ENCODE measurements at regions not wholly inside any gene's neighbourhood (a gene's known extent, or its start where the extent isn't known, plus 50 kb on each side); places are given as distances from the start of the nearest gene placed in this dataset.

DNA sequence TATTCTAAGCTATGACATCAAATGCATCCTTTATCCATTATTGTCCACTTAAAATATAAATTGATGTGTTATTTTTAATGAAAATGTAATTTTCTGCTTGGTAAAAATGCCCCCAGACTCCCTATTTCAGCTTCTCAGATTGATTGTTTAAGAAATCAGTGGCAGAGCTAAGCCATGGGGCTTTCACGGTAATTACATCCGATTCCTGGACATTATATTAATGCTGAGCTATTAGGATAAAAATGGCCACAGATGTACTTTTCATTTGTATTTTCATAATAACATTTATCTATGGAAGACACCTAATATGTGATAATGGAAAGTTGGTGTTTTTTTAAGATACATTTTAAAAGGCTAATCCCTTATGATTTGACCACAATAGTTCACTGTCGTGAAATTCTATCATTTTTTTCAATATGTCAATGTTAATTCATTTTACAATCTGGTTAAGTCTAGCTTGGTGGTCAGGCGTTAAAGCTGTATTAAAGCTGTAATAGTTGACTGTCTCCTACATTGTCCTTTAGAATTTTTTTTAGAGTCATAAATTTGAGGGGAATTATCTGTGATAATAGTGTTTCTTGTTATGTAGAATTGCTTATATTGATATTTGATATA, 229.0 kb upstream of the UBE2E3 start:
- TF ChIP-seq, protein P1, sequence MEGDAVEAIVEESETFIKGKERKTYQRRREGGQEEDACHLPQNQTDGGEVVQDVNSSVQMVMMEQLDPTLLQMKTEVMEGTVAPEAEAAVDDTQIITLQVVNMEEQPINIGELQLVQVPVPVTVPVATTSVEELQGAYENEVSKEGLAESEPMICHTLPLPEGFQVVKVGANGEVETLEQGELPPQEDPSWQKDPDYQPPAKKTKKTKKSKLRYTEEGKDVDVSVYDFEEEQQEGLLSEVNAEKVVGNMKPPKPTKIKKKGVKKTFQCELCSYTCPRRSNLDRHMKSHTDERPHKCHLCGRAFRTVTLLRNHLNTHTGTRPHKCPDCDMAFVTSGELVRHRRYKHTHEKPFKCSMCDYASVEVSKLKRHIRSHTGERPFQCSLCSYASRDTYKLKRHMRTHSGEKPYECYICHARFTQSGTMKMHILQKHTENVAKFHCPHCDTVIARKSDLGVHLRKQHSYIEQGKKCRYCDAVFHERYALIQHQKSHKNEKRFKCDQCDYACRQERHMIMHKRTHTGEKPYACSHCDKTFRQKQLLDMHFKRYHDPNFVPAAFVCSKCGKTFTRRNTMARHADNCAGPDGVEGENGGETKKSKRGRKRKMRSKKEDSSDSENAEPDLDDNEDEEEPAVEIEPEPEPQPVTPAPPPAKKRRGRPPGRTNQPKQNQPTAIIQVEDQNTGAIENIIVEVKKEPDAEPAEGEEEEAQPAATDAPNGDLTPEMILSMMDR (IDR thresholded peaks at IDR 0.05): no peak
- no peak for DNase-seq (ENCODE audit: extremely low spot score, unreplicated experiment)

DNA sequence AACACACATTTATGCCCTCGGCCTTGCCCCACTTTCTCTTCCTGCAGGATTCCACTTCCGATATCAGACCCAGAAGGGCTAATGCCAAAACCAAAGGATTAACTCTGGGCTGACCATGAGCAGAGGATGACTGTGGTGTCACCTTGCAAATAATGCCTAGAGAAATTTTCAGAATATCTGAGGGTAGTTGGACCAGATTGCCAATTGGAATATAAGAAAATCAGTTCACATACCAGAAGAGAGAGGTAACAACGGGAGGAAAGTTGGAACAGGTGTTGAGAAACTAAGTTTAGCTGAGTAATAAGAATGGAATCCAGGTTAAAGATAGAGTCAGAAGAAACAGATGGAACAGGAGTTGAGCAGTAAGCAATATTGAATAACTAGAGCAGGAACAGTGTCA, 232.7 kb upstream of the UBE2E3 start:
- Mint-ChIP-seq H3K4me1 (ENCODE audit: unreplicated experiment) (peaks cover 6% of the 10 kb centered on the region), H3K9me3 (ENCODE audit: unreplicated experiment) (no peaks in the 10 kb centered on the region), H3K4me3 (ENCODE audit: unreplicated experiment) (no peak overlapping the region), H3K27ac (ENCODE audit: unreplicated experiment) (no peak overlapping the region), H3K36me3 (ENCODE audit: unreplicated experiment) (no peaks in the 10 kb centered on the region), H3K27me3 (ENCODE audit: unreplicated experiment) (no peaks in the 10 kb centered on the region)
- DNase-seq (ENCODE audit: extremely low spot score, unreplicated experiment): no peak
- TF ChIP-seq, protein P1 (IDR thresholded peaks at IDR 0.05): no peak

More for the DNA sequence above, 229.0 kb upstream of the UBE2E3 start:
- Mint-ChIP-seq H3K27ac (ENCODE audit: unreplicated experiment) (no peak overlapping the region), H3K4me1 (ENCODE audit: unreplicated experiment) (peaks cover 4% of the 10 kb centered on the region), H3K9me3 (ENCODE audit: unreplicated experiment) (no peaks in the 10 kb centered on the region), H3K27me3 (ENCODE audit: unreplicated experiment) (no peaks in the 10 kb centered on the region), H3K4me3 (ENCODE audit: unreplicated experiment) (no peak overlapping the region), H3K36me3 (ENCODE audit: unreplicated experiment) (no peaks in the 10 kb centered on the region)

DNA sequence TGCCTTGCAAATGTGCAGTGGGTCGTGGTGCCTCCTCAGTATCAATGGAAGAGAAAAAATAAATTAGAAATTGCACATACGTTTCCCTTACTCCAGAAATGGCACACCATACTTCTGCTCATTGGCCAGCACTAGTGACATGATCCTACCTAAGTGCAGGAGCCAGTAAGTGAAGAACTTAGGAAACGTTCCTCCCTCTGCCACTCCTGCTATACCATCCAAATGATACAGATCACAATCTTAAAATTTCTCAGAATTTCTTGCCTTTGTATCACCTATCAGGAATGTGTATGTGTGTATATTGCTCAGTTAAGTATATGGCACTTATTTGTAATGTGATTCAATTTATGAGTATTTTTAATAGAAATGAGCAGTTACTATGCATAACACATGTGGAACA, 237.0 kb upstream of the UBE2E3 start:
- no peak for DNase-seq (ENCODE audit: extremely low spot score, unreplicated experiment)
- H3K9me3 Mint-ChIP-seq (ENCODE audit: unreplicated experiment): no peaks in the 10 kb centered on the region
- TF ChIP-seq, protein P1 (IDR thresholded peaks at IDR 0.05): no peak
- peaks cover 12% of the 10 kb centered on the region for H3K4me1 Mint-ChIP-seq (ENCODE audit: unreplicated experiment)
- no peaks in the 10 kb centered on the region for H3K36me3 Mint-ChIP-seq (ENCODE audit: unreplicated experiment)
- no peaks in the 10 kb centered on the region for H3K27me3 Mint-ChIP-seq (ENCODE audit: unreplicated experiment)
- H3K27ac Mint-ChIP-seq (ENCODE audit: unreplicated experiment): no peak overlapping the region
- H3K4me3 Mint-ChIP-seq (ENCODE audit: unreplicated experiment): no peak overlapping the region

DNA sequence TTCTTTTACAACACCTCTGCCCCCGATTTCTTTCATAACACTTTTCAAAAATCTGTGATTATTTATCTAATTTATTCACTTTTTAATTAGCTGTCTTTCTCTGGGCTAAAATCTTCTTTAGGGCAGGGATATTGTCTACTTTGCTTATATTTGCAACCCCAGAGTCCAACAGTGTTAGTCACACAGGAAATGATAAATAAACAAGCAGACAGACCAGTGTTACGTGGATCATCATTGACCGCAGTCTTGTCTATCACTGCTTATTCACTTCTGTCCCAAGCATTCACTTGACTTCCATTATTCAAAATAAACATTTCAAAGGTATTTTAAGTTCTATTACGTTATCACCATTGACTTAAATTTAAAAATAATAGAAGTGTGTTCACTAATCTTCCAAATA, 237.6 kb upstream of the UBE2E3 start:
- Mint-ChIP-seq H3K9me3 (ENCODE audit: unreplicated experiment) (no peaks in the 10 kb centered on the region), H3K4me1 (ENCODE audit: unreplicated experiment) (peaks cover 12% of the 10 kb centered on the region), H3K36me3 (ENCODE audit: unreplicated experiment) (no peaks in the 10 kb centered on the region), H3K4me3 (ENCODE audit: unreplicated experiment) (no peak overlapping the region), H3K27ac (ENCODE audit: unreplicated experiment) (peak overlapping the region; percentile 4), H3K27me3 (ENCODE audit: unreplicated experiment) (no peaks in the 10 kb centered on the region)
- TF ChIP-seq, protein P1 (IDR thresholded peaks at IDR 0.05): no peak
- no peak for DNase-seq (ENCODE audit: extremely low spot score, unreplicated experiment)

DNA sequence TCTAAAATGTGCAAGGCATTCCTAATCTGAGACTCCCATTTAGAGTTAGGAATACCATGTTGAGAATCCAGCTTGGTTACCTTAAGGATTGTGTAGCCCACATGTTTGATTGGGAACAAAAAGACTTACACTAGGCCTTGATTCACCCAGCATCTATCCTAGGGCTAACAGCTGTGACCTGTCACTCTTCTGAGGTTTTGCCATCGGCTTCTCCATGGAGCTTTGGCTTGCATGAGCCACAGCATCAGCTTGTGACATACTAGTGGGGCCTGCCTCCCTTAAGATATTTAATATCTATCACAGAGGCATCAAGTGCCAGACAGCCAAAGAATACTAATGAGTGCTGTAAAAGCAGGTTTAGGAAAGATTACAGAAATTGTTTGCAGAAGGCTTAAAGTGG, 241.3 kb upstream of the UBE2E3 start:
- no peaks in the 10 kb centered on the region for H3K27me3 Mint-ChIP-seq (ENCODE audit: unreplicated experiment)
- TF ChIP-seq, protein P1 (IDR thresholded peaks at IDR 0.05): no peak

More for the DNA sequence above, 241.3 kb upstream of the UBE2E3 start:
- Mint-ChIP-seq H3K4me3 (ENCODE audit: unreplicated experiment) (no peak overlapping the region), H3K9me3 (ENCODE audit: unreplicated experiment) (no peaks in the 10 kb centered on the region), H3K27ac (ENCODE audit: unreplicated experiment) (no peak overlapping the region), H3K36me3 (ENCODE audit: unreplicated experiment) (no peaks in the 10 kb centered on the region), H3K4me1 (ENCODE audit: unreplicated experiment) (peaks cover 12% of the 10 kb centered on the region)
- no peak for DNase-seq (ENCODE audit: extremely low spot score, unreplicated experiment)

Measured in osteocyte (in vitro differentiated cells).